Head of caudate nucleus (tissue), 42 donors: ENCODE measurements at regions not wholly inside any gene's neighbourhood (a gene's known extent, or its start where the extent isn't known, plus 50 kb on each side); places are given as distances from the start of the nearest gene placed in this dataset.

Source experiments
- DNase-seq, 42 donors: peaks; one replicate each; pipeline versions ENCODE4 v3.0.0 to v3.0.0-alpha.2; 2020 to 2021; ENCODE audit warnings: mixed read lengths in 7 of 42
- intact Hi-C: fragments of 100-400 bp; cut with DNase I; formaldehyde crosslinking; loops from one replicate; pipeline ENCODE4 v1.15.0; 2022

GRCh38 chrX:66328950-66329596 is 165.0 kb downstream of the HEPH start:
- intact Hi-C loops = no loop called here
- peak in 2 of 42 donors; percentile 3 to 5 for DNase-seq

GRCh38 chrX:66360894-66361293 is 196.8 kb downstream of the HEPH start:
- no peak for DNase-seq
- intact Hi-C loops = no loop called here

GRCh38 chrX:66384722-66385121 is 220.7 kb downstream of the HEPH start:
- DNase-seq = no peak
- intact Hi-C loops = no loop called here

- intact Hi-C loops = no loop called here
Observed at GRCh38 chrX:66399273-66399672, 235.2 kb downstream of the HEPH start.

GRCh38 chrX:66402165-66402564 is 236.7 kb downstream of the EDA2R start:
- intact Hi-C loops = no loop called here
- DNase-seq = no peak

More at GRCh38 chrX:66399273-66399672, 235.2 kb downstream of the HEPH start:
- no peak for DNase-seq

GRCh38 chrX:66408507-66408906 is 230.4 kb downstream of the EDA2R start:
- no peak for DNase-seq
- intact Hi-C loops = no loop called here

- intact Hi-C loops = no loop called here
- DNase-seq = no peak
Observed at GRCh38 chrX:66410806-66411205, 228.1 kb downstream of the EDA2R start.
